HepG2 (cell line): ENCODE measurements at regions not wholly inside any gene's neighbourhood (a gene's known extent, or its start where the extent isn't known, plus 50 kb on each side); places are given as distances from the start of the nearest gene placed in this dataset.

Source experiments
- ATAC-seq: fragments of 200-7000 bp; cut with Tn5 transposase; 3 replicates; pipeline ENCODE4 v1.9.1; 2020; ENCODE audit warnings: mild to moderate bottlenecking, moderate library complexity
- BruUV-seq: library from RNA; stranded (reverse); fragments of 400-500 nt; replicated peaks from 2 replicates; lab custom pipeline; 2021; lab: Mats Ljungman, UMichigan
- CTCF ChIA-PET: fragments of 300-600 bp; formaldehyde crosslinking; extraction: SDS; loops from one replicate; lab custom pipeline; 2021; ENCODE audit warnings: low total read pairs, inconsistent platforms, low intra/inter-chr PET ratio; lab: Yijun Ruan, JAX
- POLR2A ChIA-PET: fragments of 350-600 bp; sonication (Branson Sonifier 250); formaldehyde crosslinking; loops from one replicate; lab custom pipeline; 2020; ENCODE audit warnings: antibody characterized with exemption, inconsistent platforms; lab: Yijun Ruan, JAX
- DNase-seq: peaks from one replicate; pipeline ENCODE4 v3.0.0-alpha.2; 2015; ENCODE audit warnings: low spot score
- FAIRE-seq: peaks from 3 replicates; lab custom pipeline; 2011; peaks lifted over from hg19 to GRCh38; lab: Jason Lieb, UNC
- H2AFZ ChIP-seq: one replicate; pipeline ENCODE4 v1.6.1; 2011; ENCODE audit warnings: low read length, inconsistent platforms
- H3K27ac ChIP-seq: fragments of 300-600 bp; 3 replicates; pipeline ENCODE4 v1.8.0; 2011; ENCODE audit warnings: mixed run types, mild to moderate bottlenecking, mixed read lengths, low read length, inconsistent platforms; ENCODE audit not compliant: insufficient read depth; ENCODE audit errors: extremely low read length
- H3K27me3 ChIP-seq, 2 experiments: fragments of 200-600 bp in 1 of 2; 2 replicates in 1 of 2; 3 replicates in 1 of 2; pipeline versions ENCODE4 v1.6.0 to v1.8.0; 2011; ENCODE audit warnings: low read length in 2 of 2, mild to moderate bottlenecking in 2 of 2, moderate library complexity in 2 of 2, inconsistent platforms in 1 of 2; ENCODE audit not compliant: insufficient read depth in 2 of 2, control insufficient read depth in 1 of 2
- H3K36me3 ChIP-seq, 2 experiments: fragments of 200-600 bp in 1 of 2; replicated peaks in 1 of 2; 2 replicates in 1 of 2; 3 replicates in 1 of 2; pipeline versions ENCODE4 v1.5.1 to v1.8.0; 2011; ENCODE audit warnings: low read length in 2 of 2, inconsistent platforms in 1 of 2; ENCODE audit not compliant: insufficient read depth in 2 of 2, control insufficient read depth in 1 of 2
- H3K4me1 ChIP-seq: 2 replicates; pipeline ENCODE4 v1.5.1; 2012; ENCODE audit warnings: low read length, inconsistent platforms; ENCODE audit not compliant: insufficient read depth
- H3K4me2 ChIP-seq: 2 replicates; pipeline ENCODE4 v1.6.0; 2011; ENCODE audit warnings: low read depth, low read length, inconsistent platforms
- H3K4me3 ChIP-seq, 3 experiments: fragments of 200-600 bp in 1 of 3; sonication (generic), shearing (Covaris generic) in 1 of 3; replicated peaks in 1 of 3; 2 replicates each; pipeline ENCODE4 v1.5.1; 2011 to 2016; ENCODE audit warnings: low read length in 3 of 3, inconsistent platforms in 2 of 3, low read depth in 2 of 3, mild to moderate bottlenecking in 2 of 3, control low read depth in 1 of 3, mixed read lengths in 1 of 3; ENCODE audit not compliant: insufficient read depth in 1 of 3
- H3K79me2 ChIP-seq: one replicate; pipeline ENCODE4 v1.6.1; 2011; ENCODE audit warnings: low read length, inconsistent platforms; ENCODE audit not compliant: insufficient read depth
- H3K9ac ChIP-seq: 2 replicates; pipeline ENCODE4 v1.6.0; 2011; ENCODE audit warnings: mild to moderate bottlenecking, low read depth, low read length, inconsistent platforms; ENCODE audit not compliant: insufficient read depth
- H3K9me3 ChIP-seq: 2 replicates; pipeline ENCODE4 v1.5.1; 2012; ENCODE audit warnings: mild to moderate bottlenecking, low read length
- H4K20me1 ChIP-seq: 2 replicates; pipeline ENCODE4 v1.6.0; 2011; ENCODE audit warnings: inconsistent platforms, mild to moderate bottlenecking, low read length, moderate library complexity; ENCODE audit not compliant: insufficient read depth
- CEBPB ChIP-seq: IDR thresholded peaks from 2 replicates; pipeline ENCODE4 v1.6.1; 2011; ENCODE audit warnings: low read depth, low read length, improper control_type of control experiment, borderline replicate concordance
- TFDP2 ChIP-seq: sonication (generic); formaldehyde crosslinking; IDR thresholded peaks from 2 replicates; pipeline ENCODE4 v1.4.0; 2020; ENCODE audit warnings: missing genetic modification reagents
- YEATS2 ChIP-seq: sonication (generic); formaldehyde crosslinking; IDR thresholded peaks from 2 replicates; pipeline ENCODE4 v1.4.0; 2020; ENCODE audit warnings: missing genetic modification reagents, borderline replicate concordance
- WGBS: methylation state at CpG from one replicate; pipeline ENCODE4 v1.1.6; 2017; ENCODE audit warnings: low lambda C conversion rate; 5-methylcytosine and 5-hydroxymethylcytosine counted together
- in situ Hi-C: cut with HindIII; loops from 2 replicates; pipeline ENCODE4 v1.10.0; 2017; ENCODE audit warnings: low pct_unique_long_range_greater_than_20kb; ENCODE audit not compliant: extremely low pct_ligation_motif_present
- intact Hi-C: fragments of 100-400 bp; cut with micrococcal nuclease; formaldehyde crosslinking; loops from one replicate; pipeline ENCODE4 v1.10.0; 2022; ENCODE audit not compliant: unreplicated experiment

- no peak for TF ChIP-seq TFDP2
Observed at GRCh38 chr1:172818841-172819527, 160.1 kb downstream of the FASLG start (continued).

DNA sequence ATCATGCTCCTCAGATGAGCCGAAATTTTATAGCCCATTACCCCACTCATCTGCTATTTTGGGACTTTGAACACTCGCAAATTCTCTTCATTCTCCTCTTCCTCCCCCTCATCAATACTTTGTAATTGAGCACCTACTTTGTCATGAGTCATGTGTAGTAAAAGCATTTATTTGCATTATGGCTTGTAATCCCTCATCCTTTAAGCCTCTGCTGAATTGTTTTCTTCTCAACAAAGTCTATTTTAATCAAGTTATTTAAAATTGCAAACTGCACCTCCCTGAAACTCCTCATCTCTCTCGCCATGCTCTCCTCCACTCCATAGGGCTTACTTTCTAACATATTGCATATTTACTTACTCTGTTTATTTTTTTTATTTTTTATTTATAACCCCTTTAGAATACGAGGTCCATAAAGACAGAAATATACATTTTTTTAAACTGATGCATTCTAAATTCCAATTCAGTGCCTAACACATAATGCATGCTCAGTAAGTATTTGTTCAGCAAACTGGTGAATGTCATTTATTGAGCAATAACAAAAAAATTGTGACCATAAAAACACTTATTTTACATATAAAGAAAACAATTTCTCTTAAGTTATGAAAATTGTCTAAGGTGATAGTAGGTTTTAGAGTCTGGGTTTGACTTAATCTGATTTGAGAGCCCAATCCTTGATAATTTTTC is 161.7 kb downstream of the FASLG start:
- ChIA-PET POLR2A (no interaction called here), CTCF (no interaction called here)
- in situ Hi-C loops (loop anchor here (5.0 kb wide), 1 partner anchor 382 kb away; no protein-coding TSS in a partner anchor), intact Hi-C loops (loop anchor here (10.0 kb wide), 1 partner anchor 184 kb away; no protein-coding TSS in a partner anchor)
- no peak for ATAC-seq
- no peak for TF ChIP-seq YEATS2 (CRISPR knock-in tag)
- TF ChIP-seq CEBPB, result 0 out of 2 replicates have a peak, but pooled peaks have one; percentile 14
- no peaks in the 10 kb centered on the region for H3K36me3 ChIP-seq
- H3K9ac ChIP-seq, result no peak overlapping the region
- H3K4me3 ChIP-seq, result no peak overlapping the region
- H3K27me3 ChIP-seq, result no peaks in the 10 kb centered on the region
- no peak overlapping the region for H2AFZ ChIP-seq
- WGBS, result 32% methylated on average over 4 of the region's 4 CpGs
- no peak overlapping the region for H3K27ac ChIP-seq
- no peak for FAIRE-seq
- no peak for DNase-seq
- no TSS peak for BruUV-seq
- H3K4me2 ChIP-seq, result no peak overlapping the region
- no peaks in the 10 kb centered on the region for H3K9me3 ChIP-seq
- H3K79me2 ChIP-seq, result no peaks in the 10 kb centered on the region
- H3K4me1 ChIP-seq, result no peaks in the 10 kb centered on the region
- H4K20me1 ChIP-seq, result no peaks in the 10 kb centered on the region
